Prostate gland (tissue), 2 donors: ENCODE measurements at regions not wholly inside any gene's neighbourhood (a gene's known extent, or its start where the extent isn't known, plus 50 kb on each side); places are given as distances from the start of the nearest gene placed in this dataset.

Source experiments
- DNase-seq: peaks from one replicate; pipeline ENCODE4 v3.0.0-alpha.2; 2019; ENCODE audit warnings: low spot score
- H3K27ac ChIP-seq, 2 donors: fragments of 200-600 bp; sonication (generic); 2 replicates each; pipeline ENCODE4 v1.5.1; 2017 to 2019
- H3K27me3 ChIP-seq: fragments of 200-600 bp; sonication (generic); replicated peaks from 2 replicates; pipeline ENCODE4 v1.5.1; 2019; ENCODE audit not compliant: insufficient read depth
- H3K36me3 ChIP-seq, 2 donors: fragments of 200-600 bp; sonication (generic); 1 replicate in 1 of 2; 2 replicates in 1 of 2; pipeline versions ENCODE4 v1.5.1 to v1.8.1; 2017 to 2019
- H3K4me1 ChIP-seq: fragments of 200-600 bp; sonication (generic); replicated peaks from 2 replicates; pipeline ENCODE4 v1.5.1; 2019
- H3K4me3 ChIP-seq, 2 donors: fragments of 200-600 bp; sonication (generic); 2 replicates each; pipeline ENCODE4 v1.5.1; 2017 to 2019
- H3K9me3 ChIP-seq: fragments of 200-600 bp; sonication (generic); 2 replicates; pipeline ENCODE4 v1.5.1; 2017
- POLR2A ChIP-seq: fragments of 450-650 bp; IDR thresholded peaks from one replicate; pipeline ENCODE4 v1.6.1; 2016; ENCODE audit warnings: antibody characterized with exemption, mild to moderate bottlenecking
- POLR2AphosphoS5 ChIP-seq: sonication (generic); formaldehyde crosslinking; IDR thresholded peaks from one replicate; pipeline ENCODE4 v1.6.1; 2017; ENCODE audit warnings: antibody characterized with exemption
- WGBS: methylation state at CpG from one replicate; pipeline ENCODE4 v1.1.5; 2018; 5-methylcytosine and 5-hydroxymethylcytosine counted together
- intact Hi-C: fragments of 100-400 bp; cut with DNase I; formaldehyde crosslinking; loops from one replicate; pipeline ENCODE4 v1.14.2; 2022
- TF ChIP-seq, protein P1 (sequence below), 4 experiments: fragments of 200-600 bp in 2 of 4; fragments of 450-650 bp in 2 of 4; sonication (generic) in 2 of 4; IDR thresholded peaks; 1 replicate in 3 of 4; 2 replicates in 1 of 4; pipeline ENCODE4 v1.5.1; 2016 to 2019; ENCODE audit warnings: antibody characterized with exemption in 4 of 4, mild to moderate bottlenecking in 2 of 4, moderate library complexity in 2 of 4

DNA sequence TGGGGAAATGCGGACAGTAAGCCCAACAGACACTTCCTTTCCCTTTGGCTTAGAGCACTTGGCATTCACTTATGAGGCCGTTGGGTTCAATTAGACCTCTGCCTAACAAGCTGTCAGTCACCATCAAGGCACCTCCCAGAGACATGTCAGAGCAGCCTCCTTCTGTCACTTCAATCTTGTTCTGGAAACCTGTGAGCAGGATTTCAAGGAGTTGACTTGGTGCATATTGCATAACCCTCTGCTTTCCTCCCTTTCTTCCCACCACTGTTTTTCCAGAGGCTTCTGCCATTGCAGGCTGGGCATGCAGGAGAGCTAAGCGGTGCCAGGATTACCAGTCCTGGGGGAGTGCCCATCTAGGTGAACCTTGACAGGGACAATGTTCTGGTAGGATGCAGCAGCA lies 484.2 kb upstream of the LRRC4C start:
- no peaks in the 10 kb centered on the region for H3K36me3 ChIP-seq
- no peak for DNase-seq
- no peaks in the 10 kb centered on the region for H3K27me3 ChIP-seq
- no peaks in the 10 kb centered on the region for H3K9me3 ChIP-seq
- H3K4me3 ChIP-seq: no peak overlapping the region
- no peaks in the 10 kb centered on the region for H3K4me1 ChIP-seq
- TF ChIP-seq POLR2A (no peak), POLR2AphosphoS5 (no peak)
- TF ChIP-seq, protein P1, sequence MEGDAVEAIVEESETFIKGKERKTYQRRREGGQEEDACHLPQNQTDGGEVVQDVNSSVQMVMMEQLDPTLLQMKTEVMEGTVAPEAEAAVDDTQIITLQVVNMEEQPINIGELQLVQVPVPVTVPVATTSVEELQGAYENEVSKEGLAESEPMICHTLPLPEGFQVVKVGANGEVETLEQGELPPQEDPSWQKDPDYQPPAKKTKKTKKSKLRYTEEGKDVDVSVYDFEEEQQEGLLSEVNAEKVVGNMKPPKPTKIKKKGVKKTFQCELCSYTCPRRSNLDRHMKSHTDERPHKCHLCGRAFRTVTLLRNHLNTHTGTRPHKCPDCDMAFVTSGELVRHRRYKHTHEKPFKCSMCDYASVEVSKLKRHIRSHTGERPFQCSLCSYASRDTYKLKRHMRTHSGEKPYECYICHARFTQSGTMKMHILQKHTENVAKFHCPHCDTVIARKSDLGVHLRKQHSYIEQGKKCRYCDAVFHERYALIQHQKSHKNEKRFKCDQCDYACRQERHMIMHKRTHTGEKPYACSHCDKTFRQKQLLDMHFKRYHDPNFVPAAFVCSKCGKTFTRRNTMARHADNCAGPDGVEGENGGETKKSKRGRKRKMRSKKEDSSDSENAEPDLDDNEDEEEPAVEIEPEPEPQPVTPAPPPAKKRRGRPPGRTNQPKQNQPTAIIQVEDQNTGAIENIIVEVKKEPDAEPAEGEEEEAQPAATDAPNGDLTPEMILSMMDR (IDR thresholded peaks at IDR 0.05): no peak
- intact Hi-C loops: no loop called here
- no peak overlapping the region for H3K27ac ChIP-seq
- WGBS: 63% methylated on average over 3 of the region's 3 CpGs

DNA sequence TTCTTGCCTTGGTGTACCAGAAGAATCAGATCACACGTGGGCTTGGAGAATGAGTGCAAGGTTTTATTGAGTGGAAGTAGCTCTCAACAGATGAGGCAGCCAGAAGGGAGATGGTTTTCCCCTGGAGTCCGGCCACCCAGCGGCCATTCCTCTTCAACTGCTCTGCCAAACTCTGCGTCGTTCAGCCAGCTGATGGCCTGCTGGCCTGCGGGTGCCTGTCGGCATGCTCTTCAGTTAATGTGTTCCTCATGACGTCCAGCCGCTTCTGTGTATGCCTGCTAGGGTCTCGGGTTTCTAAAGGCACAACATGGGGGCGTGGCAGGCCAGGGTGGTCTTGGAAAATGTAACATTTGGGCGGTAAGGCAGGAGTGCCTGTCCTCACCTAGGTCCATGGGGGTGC lies 487.9 kb upstream of the LRRC4C start:
- Histone ChIP-seq H3K36me3 (no peaks in the 10 kb centered on the region), H3K9me3 (no peaks in the 10 kb centered on the region), H3K27me3 (no peaks in the 10 kb centered on the region), H3K27ac (no peak overlapping the region), H3K4me3 (no peak overlapping the region), H3K4me1 (no peaks in the 10 kb centered on the region)
- no peak for DNase-seq
- WGBS: 56% methylated on average over 12 of the region's 12 CpGs
- intact Hi-C loops: no loop called here
- TF ChIP-seq POLR2AphosphoS5: no peak
- TF ChIP-seq POLR2A: no peak
- TF ChIP-seq, protein P1 (IDR thresholded peaks at IDR 0.05): no peak

DNA sequence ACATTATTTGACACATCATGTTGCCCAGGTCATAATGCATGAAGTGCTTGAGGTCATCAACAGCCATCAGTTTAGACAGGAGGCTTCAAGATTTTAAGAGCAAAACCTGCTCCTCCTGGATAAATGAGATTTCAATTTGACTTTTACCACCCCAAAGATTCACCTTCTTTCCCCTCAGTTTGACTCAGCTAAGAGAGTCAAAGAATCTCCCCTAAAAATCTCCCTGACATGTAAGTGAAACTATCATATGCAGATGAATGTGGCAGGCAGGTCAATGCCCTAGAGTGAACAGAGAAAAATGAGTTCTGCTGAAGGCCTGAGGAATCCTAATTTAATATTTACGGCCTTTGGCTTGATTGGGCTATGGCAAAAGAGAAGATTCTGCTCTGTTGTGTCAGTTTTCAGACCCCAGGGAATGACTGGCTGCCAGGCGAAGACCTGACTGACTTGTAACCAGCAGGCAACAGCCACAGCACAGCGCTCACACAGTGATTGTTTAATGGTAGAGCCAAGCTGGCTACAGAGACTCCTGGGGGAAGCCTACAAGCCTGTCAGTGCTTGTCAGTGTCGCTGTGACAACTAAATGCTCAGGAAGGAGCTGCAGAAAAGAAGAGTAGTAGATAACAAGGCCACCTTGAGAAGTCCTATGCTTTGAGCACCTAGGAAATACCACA lies 491.2 kb upstream of the LRRC4C start:
- 68% methylated on average over 4 of the region's 4 CpGs for WGBS
- Histone ChIP-seq H3K27me3 (no peaks in the 10 kb centered on the region), H3K9me3 (no peaks in the 10 kb centered on the region), H3K4me1 (no peaks in the 10 kb centered on the region), H3K4me3 (no peak overlapping the region), H3K36me3 (no peaks in the 10 kb centered on the region), H3K27ac (no peak overlapping the region)
- TF ChIP-seq, protein P1 (IDR thresholded peaks at IDR 0.05): no peak
- TF ChIP-seq POLR2A (no peak), POLR2AphosphoS5 (no peak)
- DNase-seq: no peak
- intact Hi-C loops: no loop called here

DNA sequence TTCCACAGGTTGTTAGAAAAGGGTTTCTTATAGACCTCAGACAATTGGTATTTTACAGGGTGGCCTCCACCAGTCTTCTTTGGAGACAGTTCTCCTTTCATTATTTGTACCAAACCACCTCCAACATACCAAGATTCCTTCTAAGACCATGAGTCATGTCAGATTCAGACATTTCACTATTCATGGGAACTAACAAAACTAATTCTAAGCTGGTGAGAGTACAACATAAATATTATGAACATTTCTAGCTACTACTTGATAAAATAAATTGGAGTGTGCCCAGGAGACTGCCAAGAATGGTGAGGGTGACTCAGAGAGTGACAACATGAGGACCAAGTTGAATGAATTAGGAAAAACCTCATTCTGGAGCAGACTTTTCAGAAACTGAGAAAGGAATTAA lies 494.6 kb upstream of the LRRC4C start:
- Histone ChIP-seq H3K4me3 (no peak overlapping the region), H3K36me3 (no peaks in the 10 kb centered on the region), H3K27ac (no peak overlapping the region), H3K9me3 (no peaks in the 10 kb centered on the region), H3K4me1 (no peaks in the 10 kb centered on the region), H3K27me3 (no peaks in the 10 kb centered on the region)
- DNase-seq: no peak
- intact Hi-C loops: no loop called here
- TF ChIP-seq POLR2AphosphoS5 (no peak), POLR2A (no peak)
- TF ChIP-seq, protein P1 (IDR thresholded peaks at IDR 0.05): no peak

DNA sequence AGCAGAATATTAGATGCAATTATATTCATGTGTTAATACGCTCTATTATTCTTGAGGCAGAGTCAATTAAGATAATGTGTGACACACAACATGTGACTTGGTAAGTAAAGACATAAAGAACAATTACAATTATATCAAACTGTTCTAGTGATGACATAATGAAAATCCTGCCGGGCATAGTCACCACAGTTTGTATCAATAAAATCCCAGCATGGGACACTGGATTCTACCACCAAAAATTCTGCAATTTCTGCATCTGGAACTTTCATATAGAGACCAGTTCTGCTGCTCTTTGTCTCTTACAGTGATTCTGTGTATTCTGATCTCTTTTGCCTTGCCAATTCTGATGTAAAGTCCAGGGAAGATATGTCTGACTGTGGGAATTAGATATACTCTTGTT lies 495.6 kb upstream of the LRRC4C start:
- Histone ChIP-seq H3K4me3 (no peak overlapping the region), H3K36me3 (no peaks in the 10 kb centered on the region), H3K27ac (no peak overlapping the region), H3K4me1 (no peaks in the 10 kb centered on the region), H3K27me3 (no peaks in the 10 kb centered on the region), H3K9me3 (no peaks in the 10 kb centered on the region)
- TF ChIP-seq POLR2AphosphoS5 (no peak), POLR2A (no peak)
- TF ChIP-seq, protein P1 (IDR thresholded peaks at IDR 0.05): no peak
- DNase-seq: no peak
- WGBS: 78% methylated on average over 2 of the region's 2 CpGs
- intact Hi-C loops: no loop called here
